D341Med (cell line): ENCODE measurements at regions not wholly inside any gene's neighbourhood (a gene's known extent, or its start where the extent isn't known, plus 50 kb on each side); places are given as distances from the start of the nearest gene placed in this dataset.

Experiments used
- DNase-seq: peaks from one replicate; pipeline ENCODE4 v3.0.0; 2012; ENCODE audit warnings: low spot score

- DNase-seq = no peak
Observed at GRCh38 chr1:36675931-36676562, 193.3 kb upstream of the CSF3R start.

- no peak for DNase-seq
Observed at GRCh38 chr1:36675106-36675505, 192.4 kb upstream of the CSF3R start.

- peak; percentile 63 for DNase-seq
Observed at GRCh38 chr1:36673202-36673601, 190.5 kb upstream of the CSF3R start.

- no peak for DNase-seq
Observed at GRCh38 chr1:36669262-36669661, 186.5 kb upstream of the CSF3R start.

GRCh38 chr1:36667836-36668235 lies 185.1 kb upstream of the CSF3R start:
- DNase-seq = no peak

- DNase-seq = no peak
Observed at GRCh38 chr1:36667256-36667655, 184.5 kb upstream of the CSF3R start.

GRCh38 chr1:36665478-36666080 lies 182.9 kb upstream of the CSF3R start:
- DNase-seq = no peak

- DNase-seq = no peak
Observed at GRCh38 chr1:36664571-36665287, 182.0 kb upstream of the CSF3R start.

GRCh38 chr1:36663772-36664430 lies 181.2 kb upstream of the CSF3R start:
- no peak for DNase-seq

GRCh38 chr1:36658838-36659237 lies 176.1 kb upstream of the CSF3R start:
- no peak for DNase-seq

GRCh38 chr1:36657826-36658225 lies 175.1 kb upstream of the CSF3R start:
- no peak for DNase-seq

GRCh38 chr1:36656838-36657237 lies 174.1 kb upstream of the CSF3R start:
- DNase-seq = no peak

GRCh38 chr1:36656271-36656670 lies 173.6 kb upstream of the CSF3R start:
- no peak for DNase-seq

- DNase-seq = no peak
Observed at GRCh38 chr1:36654586-36654985, 171.9 kb upstream of the CSF3R start.

GRCh38 chr1:36653850-36654249 lies 171.1 kb upstream of the CSF3R start:
- DNase-seq = no peak

- no peak for DNase-seq
Observed at GRCh38 chr1:36652586-36652985, 169.9 kb upstream of the CSF3R start.

- no peak for DNase-seq
Observed at GRCh38 chr1:36652011-36652410, 169.3 kb upstream of the CSF3R start.

- DNase-seq = no peak
Observed at GRCh38 chr1:36651176-36651910, 168.6 kb upstream of the CSF3R start.

- peak; percentile 77 for DNase-seq
Observed at GRCh38 chr1:36650200-36651065, 167.7 kb upstream of the CSF3R start.

- no peak for DNase-seq
Observed at GRCh38 chr1:36645867-36646266, 163.2 kb upstream of the CSF3R start.

GRCh38 chr1:36644556-36644955 lies 161.8 kb upstream of the CSF3R start:
- no peak for DNase-seq
